Erythroblast (primary cell): ENCODE measurements at regions not wholly inside any gene's neighbourhood (a gene's known extent, or its start where the extent isn't known, plus 50 kb on each side); places are given as distances from the start of the nearest gene placed in this dataset.
"Not testable (repeated sequence)": the region's sequence is repeated elsewhere in the genome, so short reads cannot be mapped to it uniquely, and the experiment has no call there.

Experiments used
- DNase-seq, 2 experiments: peaks; one replicate each; lab custom pipeline; 2025; lab: John Stamatoyannopoulos, UW
- GATA1 ChIP-seq: IDR thresholded peaks from 2 replicates; pipeline ENCODE4 v1.6.1; 2011; ENCODE audit warnings: low read depth, mild to moderate bottlenecking, control low read depth, low read length, moderate library complexity
- POLR2A ChIP-seq: IDR thresholded peaks from 2 replicates; pipeline ENCODE4 v1.6.1; 2011; ENCODE audit warnings: mild to moderate bottlenecking, low read length

GRCh38 chr1:98306517-98307089 lies 354.9 kb upstream of the SNX7 start:
- TF ChIP-seq GATA1: no peak
- no peak for TF ChIP-seq POLR2A
- no peak for DNase-seq

- TF ChIP-seq GATA1 (no peak), POLR2A (no peak)
Observed at GRCh38 chr1:98305362-98305761, 356.2 kb upstream of the SNX7 start.

GRCh38 chr1:98304888-98305287 lies 356.6 kb upstream of the SNX7 start:
- DNase-seq: no peak
- TF ChIP-seq GATA1: no peak
- no peak for TF ChIP-seq POLR2A

More at GRCh38 chr1:98305362-98305761, 356.2 kb upstream of the SNX7 start:
- DNase-seq: no peak

GRCh38 chr1:98299861-98300260 lies 361.7 kb upstream of the SNX7 start:
- TF ChIP-seq GATA1 (no peak), POLR2A (no peak)
- no peak for DNase-seq

GRCh38 chr1:98299313-98299712 lies 362.2 kb upstream of the SNX7 start:
- no peak for TF ChIP-seq GATA1
- TF ChIP-seq POLR2A: no peak
- no peak for DNase-seq

GRCh38 chr1:98298319-98298718 lies 363.2 kb upstream of the SNX7 start:
- TF ChIP-seq POLR2A (no peak), GATA1 (no peak)
- no peak for DNase-seq

- no peak for DNase-seq
- TF ChIP-seq POLR2A (no peak), GATA1 (no peak)
Observed at GRCh38 chr1:98296681-98297080, 364.8 kb upstream of the SNX7 start.

- no peak for TF ChIP-seq POLR2A
- no peak for TF ChIP-seq GATA1
Observed at GRCh38 chr1:98294127-98294526, 367.4 kb upstream of the SNX7 start.

GRCh38 chr1:98292994-98293393 lies 368.5 kb upstream of the SNX7 start:
- DNase-seq: no peak
- TF ChIP-seq POLR2A (no peak), GATA1 (no peak)

More at GRCh38 chr1:98294127-98294526, 367.4 kb upstream of the SNX7 start:
- no peak for DNase-seq

- no peak for TF ChIP-seq GATA1
- TF ChIP-seq POLR2A: no peak
- no peak for DNase-seq
Observed at GRCh38 chr1:98289311-98289710, 368.5 kb upstream of the DPYD start.

- no peak for DNase-seq
- TF ChIP-seq POLR2A: no peak
- no peak for TF ChIP-seq GATA1
Observed at GRCh38 chr1:98288494-98288893, 367.7 kb upstream of the DPYD start.

GRCh38 chr1:98287626-98288025 lies 366.8 kb upstream of the DPYD start:
- no peak for DNase-seq
- no peak for TF ChIP-seq GATA1
- no peak for TF ChIP-seq POLR2A

- TF ChIP-seq GATA1 (no peak), POLR2A (no peak)
- no peak for DNase-seq
Observed at GRCh38 chr1:98286656-98287055, 365.8 kb upstream of the DPYD start.

GRCh38 chr1:98285286-98285685 lies 364.5 kb upstream of the DPYD start:
- not testable (repeated sequence) for DNase-seq

- TF ChIP-seq GATA1 (no peak), POLR2A (no peak)
- DNase-seq: no peak
Observed at GRCh38 chr1:98280049-98280448, 359.2 kb upstream of the DPYD start.
